ENCODE measurements at regions not wholly inside any gene's neighbourhood (a gene's known extent, or its start where the extent isn't known, plus 50 kb on each side); places are given as distances from the start of the nearest gene placed in this dataset.

GRCh38 chr5:136768457-136768856 is 403.1 kb upstream of the TRPC7 start:
- no peak overlapping the region for H3K27ac ChIP-seq (ENCODE audit: low read depth, low read length)
- no peak for DNase-seq (ENCODE audit: low read depth, low spot score)
- ChIA-PET CTCF (interaction anchor here (0.6 to 3.2 kb wide), 3 partner anchors 69 to 519 kb away, joined by 3 to 32 read pairs (median 7); no protein-coding TSS in a partner anchor), POLR2A (no interaction called here)
- H3K9me3 ChIP-seq (ENCODE audit: control insufficient read depth, insufficient read depth, low read length), result peaks cover 15% of the 10 kb centered on the region
- no peak overlapping the region for H3K4me3 ChIP-seq (ENCODE audit: low read depth, low read length)
- TF ChIP-seq CTCF (IDR thresholded peaks at IDR 0.05; ENCODE audit: low read depth, low read length), result no peak
- no peaks in the 10 kb centered on the region for H3K27me3 ChIP-seq (ENCODE audit: control insufficient read depth, insufficient read depth, low read length)

- H3K27me3 ChIP-seq (ENCODE audit: control insufficient read depth, insufficient read depth, low read length), result no peaks in the 10 kb centered on the region
- H3K9me3 ChIP-seq (ENCODE audit: control insufficient read depth, insufficient read depth, low read length), result peaks cover 15% of the 10 kb centered on the region
- no peak overlapping the region for H3K27ac ChIP-seq (ENCODE audit: low read depth, low read length)
- no peak overlapping the region for H3K4me3 ChIP-seq (ENCODE audit: low read depth, low read length)
- POLR2A ChIA-PET, result no interaction called here
- no peak for DNase-seq (ENCODE audit: low read depth, low spot score)
- TF ChIP-seq CTCF (IDR thresholded peaks at IDR 0.05; ENCODE audit: low read depth, low read length), result no peak
- CTCF ChIA-PET, result interaction anchor here (1.2 kb wide), 1 partner anchor 517 kb away, joined by 4 read pairs; no protein-coding TSS in a partner anchor
These were observed 401.1 kb upstream of the TRPC7 start for GRCh38 chr5:136766456-136766855.

GRCh38 chr5:136764601-136765000 is 399.3 kb upstream of the TRPC7 start:
- no peaks in the 10 kb centered on the region for H3K27me3 ChIP-seq (ENCODE audit: control insufficient read depth, insufficient read depth, low read length)
- no peak overlapping the region for H3K27ac ChIP-seq (ENCODE audit: low read depth, low read length)
- ChIA-PET POLR2A (no interaction called here), CTCF (no interaction called here)
- H3K9me3 ChIP-seq (ENCODE audit: control insufficient read depth, insufficient read depth, low read length), result peaks cover 8% of the 10 kb centered on the region
- DNase-seq (ENCODE audit: low read depth, low spot score), result no peak
- no peak for TF ChIP-seq CTCF (IDR thresholded peaks at IDR 0.05; ENCODE audit: low read depth, low read length)
- no peak overlapping the region for H3K4me3 ChIP-seq (ENCODE audit: low read depth, low read length)

- POLR2A ChIA-PET, result no interaction called here
- no peak overlapping the region for H3K4me3 ChIP-seq (ENCODE audit: low read depth, low read length)
- DNase-seq (ENCODE audit: low read depth, low spot score), result no peak
- H3K9me3 ChIP-seq (ENCODE audit: control insufficient read depth, insufficient read depth, low read length), result peaks cover 3% of the 10 kb centered on the region; the same call in 1 of the 2 replicates
- no peak overlapping the region for H3K27ac ChIP-seq (ENCODE audit: low read depth, low read length)
- CTCF ChIA-PET, result no interaction called here
- no peaks in the 10 kb centered on the region for H3K27me3 ChIP-seq (ENCODE audit: control insufficient read depth, insufficient read depth, low read length)
- no peak for TF ChIP-seq CTCF (IDR thresholded peaks at IDR 0.05; ENCODE audit: low read depth, low read length)
These were observed 398.2 kb upstream of the TRPC7 start for GRCh38 chr5:136763548-136763947.

- CTCF ChIA-PET, result no interaction called here
- DNase-seq (ENCODE audit: low read depth, low spot score), result no peak
These were observed 388.9 kb upstream of the TRPC7 start for GRCh38 chr5:136754216-136754615.

More at GRCh38 chr5:136754216-136754615, 388.9 kb upstream of the TRPC7 start:
- Histone ChIP-seq H3K9me3 (ENCODE audit: control insufficient read depth, insufficient read depth, low read length) (no peaks in the 10 kb centered on the region), H3K27ac (ENCODE audit: low read depth, low read length) (no peak overlapping the region), H3K27me3 (ENCODE audit: control insufficient read depth, insufficient read depth, low read length) (no peaks in the 10 kb centered on the region), H3K4me3 (ENCODE audit: low read depth, low read length) (no peak overlapping the region)
- TF ChIP-seq CTCF (IDR thresholded peaks at IDR 0.05; ENCODE audit: low read depth, low read length), result no peak
- POLR2A ChIA-PET, result no interaction called here
